H9 (cell line): ENCODE measurements at regions not wholly inside any gene's neighbourhood (a gene's known extent, or its start where the extent isn't known, plus 50 kb on each side); places are given as distances from the start of the nearest gene placed in this dataset.

Experiments used
- DNase-seq: peaks from one replicate; pipeline ENCODE4 v3.0.0-alpha.2; 2017
- H2AFZ ChIP-seq: one replicate; pipeline ENCODE4 v1.6.1; 2013; ENCODE audit warnings: mild to moderate bottlenecking, low read length, control low read depth, moderate library complexity
- H2AK5ac ChIP-seq: 2 replicates; pipeline ENCODE4 v1.6.1; 2013; ENCODE audit warnings: low read length, control low read depth, mixed read lengths; ENCODE audit not compliant: insufficient read length
- H2BK120ac ChIP-seq: one replicate; pipeline ENCODE4 v1.6.1; 2013; ENCODE audit warnings: low read depth, mild to moderate bottlenecking, low read length, control low read depth, inconsistent platforms; ENCODE audit not compliant: poor library complexity, severe bottlenecking
- H2BK12ac ChIP-seq: 2 replicates; pipeline ENCODE4 v1.6.1; 2013; ENCODE audit warnings: low read length, control low read depth, mixed read lengths, low read depth; ENCODE audit not compliant: insufficient read length
- H2BK15ac ChIP-seq: 2 replicates; pipeline ENCODE4 v1.6.1; 2013; ENCODE audit warnings: low read depth, low read length, control low read depth
- H2BK20ac ChIP-seq: one replicate; pipeline ENCODE4 v1.6.1; 2013; ENCODE audit warnings: low read depth, mild to moderate bottlenecking, low read length, control low read depth, inconsistent platforms; ENCODE audit not compliant: poor library complexity, severe bottlenecking
- H2BK5ac ChIP-seq: 2 replicates; pipeline ENCODE4 v1.6.1; 2013; ENCODE audit warnings: low read length, control low read depth, mixed read lengths; ENCODE audit not compliant: insufficient read length
- H3K14ac ChIP-seq: 2 replicates; pipeline ENCODE4 v1.6.1; 2013; ENCODE audit warnings: low read length, control low read depth; ENCODE audit not compliant: insufficient read depth
- H3K18ac ChIP-seq: 2 replicates; pipeline ENCODE4 v1.6.1; 2013; ENCODE audit warnings: low read depth, mild to moderate bottlenecking, mixed read lengths, low read length, control low read depth; ENCODE audit not compliant: insufficient read length
- H3K23ac ChIP-seq: 2 replicates; pipeline ENCODE4 v1.6.1; 2013; ENCODE audit warnings: low read length, control low read depth, mixed read lengths, low read depth; ENCODE audit not compliant: insufficient read length
- H3K23me2 ChIP-seq: 2 replicates; pipeline ENCODE4 v1.6.1; 2013; ENCODE audit warnings: low read depth, mild to moderate bottlenecking, mixed read lengths, low read length, control low read depth; ENCODE audit not compliant: insufficient read length, poor library complexity, severe bottlenecking
- H3K27ac ChIP-seq: 2 replicates; pipeline ENCODE4 v1.5.1; 2013; ENCODE audit warnings: low read length, control low read depth, mixed read lengths, low read depth; ENCODE audit not compliant: insufficient read length
- H3K27me3 ChIP-seq: 2 replicates; pipeline ENCODE4 v1.6.1; 2013; ENCODE audit warnings: low read length, control low read depth, inconsistent platforms; ENCODE audit not compliant: insufficient read depth
- H3K4ac ChIP-seq: 2 replicates; pipeline ENCODE4 v1.6.1; 2013; ENCODE audit warnings: low read depth, mild to moderate bottlenecking, control low read depth, inconsistent platforms, low read length, moderate library complexity
- H3K4me1 ChIP-seq: 2 replicates; pipeline ENCODE4 v1.6.1; 2013; ENCODE audit warnings: low read length, control low read depth, inconsistent platforms; ENCODE audit not compliant: insufficient read depth
- H3K4me2 ChIP-seq: 2 replicates; pipeline ENCODE4 v1.6.1; 2013; ENCODE audit warnings: low read length, control low read depth, mixed read lengths; ENCODE audit not compliant: insufficient read length, insufficient read depth
- H3K56ac ChIP-seq: 2 replicates; pipeline ENCODE4 v1.6.1; 2013; ENCODE audit warnings: low read depth, mild to moderate bottlenecking, mixed read lengths, low read length, control low read depth; ENCODE audit not compliant: insufficient read length
- H3K79me1 ChIP-seq: 2 replicates; pipeline ENCODE4 v1.6.1; 2013; ENCODE audit warnings: low read depth, mild to moderate bottlenecking, moderate library complexity, low read length, control low read depth, inconsistent platforms; ENCODE audit not compliant: insufficient read depth, poor library complexity, severe bottlenecking
- H3K79me2 ChIP-seq: 2 replicates; pipeline ENCODE4 v1.6.1; 2013; ENCODE audit warnings: low read length, control low read depth, inconsistent platforms; ENCODE audit not compliant: insufficient read depth
- H3K9ac ChIP-seq: 2 replicates; pipeline ENCODE4 v1.6.1; 2013; ENCODE audit warnings: low read length, control low read depth, mixed read lengths; ENCODE audit not compliant: insufficient read length; ENCODE audit errors: extremely low read depth
- H3K9me3 ChIP-seq: one replicate; pipeline ENCODE4 v1.6.1; 2013; ENCODE audit warnings: low read depth, low read length, inconsistent platforms; ENCODE audit not compliant: control insufficient read depth
- H3T11ph ChIP-seq: one replicate; pipeline ENCODE4 v1.6.1; 2013; ENCODE audit warnings: mild to moderate bottlenecking, low read length, control low read depth, inconsistent platforms
- H4K20me1 ChIP-seq: one replicate; pipeline ENCODE4 v1.6.1; 2013; ENCODE audit not compliant: control insufficient read depth, insufficient read length, insufficient read depth
- H4K5ac ChIP-seq: 2 replicates; pipeline ENCODE4 v1.6.1; 2013; ENCODE audit warnings: low read depth, mild to moderate bottlenecking, mixed read lengths, low read length, control low read depth; ENCODE audit not compliant: insufficient read length
- H4K8ac ChIP-seq: replicated peaks from 2 replicates; pipeline ENCODE4 v1.6.1; 2013; ENCODE audit warnings: low read length, control low read depth, mixed read lengths, low read depth; ENCODE audit not compliant: insufficient read length
- H4K91ac ChIP-seq: 2 replicates; pipeline ENCODE4 v1.6.1; 2013; ENCODE audit warnings: low read depth, mild to moderate bottlenecking, moderate library complexity, mixed read lengths, low read length, control low read depth; ENCODE audit not compliant: insufficient read length
- H3K27ac Mint-ChIP-seq, 3 experiments: 2 replicates in 2 of 3; 3 replicates in 1 of 3; pipeline ENCODE4 v1.8.0; 2020 to 2021; ENCODE audit warnings: mixed read lengths in 3 of 3, mild to moderate bottlenecking in 1 of 3, moderate library complexity in 1 of 3
- H3K27me3 Mint-ChIP-seq: 2 replicates; pipeline ENCODE4 v1.8.0; 2021; ENCODE audit warnings: low read depth, mild to moderate bottlenecking, moderate library complexity, mixed read lengths
- H3K36me3 Mint-ChIP-seq, 3 experiments: 2 replicates in 2 of 3; 3 replicates in 1 of 3; pipeline ENCODE4 v1.8.0; 2020 to 2021; ENCODE audit warnings: low read depth in 3 of 3, mixed read lengths in 3 of 3; ENCODE audit not compliant: insufficient read depth in 1 of 3
- H3K4me1 Mint-ChIP-seq, 2 experiments: 2 replicates each; pipeline ENCODE4 v1.8.0; 2020; ENCODE audit warnings: mixed read lengths in 2 of 2
- H3K4me3 Mint-ChIP-seq, 2 experiments: 2 replicates in 1 of 2; 3 replicates in 1 of 2; pipeline ENCODE4 v1.8.0; 2020 to 2021; ENCODE audit warnings: mild to moderate bottlenecking in 2 of 2, mixed read lengths in 2 of 2, moderate library complexity in 1 of 2
- H3K9me3 Mint-ChIP-seq, 2 experiments: 2 replicates in 1 of 2; 3 replicates in 1 of 2; pipeline ENCODE4 v1.8.0; 2020; ENCODE audit warnings: mild to moderate bottlenecking in 2 of 2, mixed read lengths in 2 of 2, moderate library complexity in 1 of 2
- CTCF ChIP-seq: fragments of 200-600 bp; sonication (generic); conservative IDR thresholded peaks from 3 replicates; pipeline ENCODE4 v1.8.0; 2021; ENCODE audit warnings: antibody characterized with exemption, mild to moderate bottlenecking
- WGBS: extraction: QIAGEN DNeasy Blood & Tissue Kit; methylation state at CpG from one replicate; pipeline ENCODE4 v1.1.7; 2013; ENCODE audit warnings: missing lambda C conversion rate, low lambda C conversion rate, mixed read lengths; ENCODE audit not compliant: insufficient read length; ENCODE audit errors: extremely low coverage; 5-methylcytosine and 5-hydroxymethylcytosine counted together

GRCh38 chr3:132916096-132916495, 122.1 kb upstream of the TMEM108 start:
- Histone ChIP-seq H3K56ac (no peak overlapping the region), H3K27me3 (no peaks in the 10 kb centered on the region), H4K5ac (no peak overlapping the region), H4K8ac (no peak overlapping the region), H2BK12ac (no peak overlapping the region), H3K27ac (no peak overlapping the region), H2AK5ac (no peak overlapping the region), H2BK20ac (no peak overlapping the region), H3K14ac (no peak overlapping the region), H3K4me2 (no peak overlapping the region), H3K79me2 (no peaks in the 10 kb centered on the region), H3K23me2 (no peaks in the 10 kb centered on the region), H2BK15ac (no peak overlapping the region), H2BK120ac (no peak overlapping the region), H3K18ac (no peak overlapping the region), H3K4ac (no peak overlapping the region), H3K79me1 (no peaks in the 10 kb centered on the region), H3K4me1 (no peaks in the 10 kb centered on the region), H2AFZ (no peak overlapping the region), H3T11ph (no peak overlapping the region), H2BK5ac (no peak overlapping the region), H3K23ac (no peak overlapping the region), H4K91ac (no peak overlapping the region), H3K9ac (no peak overlapping the region), H3K9me3 (no peaks in the 10 kb centered on the region), H4K20me1 (no peaks in the 10 kb centered on the region)
- no peak for TF ChIP-seq CTCF
- no peak for DNase-seq
- no peaks in the 10 kb centered on the region for H3K9me3 Mint-ChIP-seq
- H3K27me3 Mint-ChIP-seq: no peaks in the 10 kb centered on the region
- no CpG with 5 or more reads among the region's 1 CpG for WGBS
- H3K4me3 Mint-ChIP-seq: no peak overlapping the region
- no peak overlapping the region for H3K27ac Mint-ChIP-seq
- peaks cover 6 to 7% of the 10 kb centered on the region in 2 experiments; a peak in 3 of 4 replicates for H3K4me1 Mint-ChIP-seq
- H3K36me3 Mint-ChIP-seq: no peaks in the 10 kb centered on the region
